GM21529 (cell line): ENCODE measurements at regions not wholly inside any gene's neighbourhood (a gene's known extent, or its start where the extent isn't known, plus 50 kb on each side); places are given as distances from the start of the nearest gene placed in this dataset.

Experiments used
- ATAC-seq: cut with Tn5 transposase; IDR thresholded peaks from one replicate; pipeline ENCODE4 v1.9.1; 2021; ENCODE audit not compliant: unreplicated experiment

DNA sequence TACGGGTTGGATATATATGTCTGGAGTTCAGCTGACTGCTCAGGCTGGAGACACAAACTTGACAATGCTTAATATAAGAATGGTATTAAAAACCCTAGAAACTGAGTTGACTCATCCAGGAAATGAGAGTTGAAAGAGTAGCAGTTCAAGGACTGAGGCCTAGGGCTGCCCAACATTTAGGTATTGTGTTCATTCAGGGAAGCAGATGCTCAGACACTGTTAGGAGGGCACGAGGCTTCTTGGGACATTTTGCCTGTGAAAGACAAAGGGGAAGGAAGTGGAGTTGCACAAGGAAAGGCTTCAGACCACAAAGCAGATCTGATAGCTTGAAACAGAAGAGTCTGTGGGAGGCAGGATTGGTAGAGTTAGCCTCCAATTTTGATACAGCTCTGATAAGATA, 52.0 kb upstream of the HS3ST1 start:
- peak; percentile 91 for ATAC-seq
